Body of pancreas (tissue), 4 donors: ENCODE measurements at regions not wholly inside any gene's neighbourhood (a gene's known extent, or its start where the extent isn't known, plus 50 kb on each side); places are given as distances from the start of the nearest gene placed in this dataset.

Experiments
- ATAC-seq: fragments of 150-250 bp; one replicate; pipeline ENCODE4 v1.9.1; 2016
- DNase-seq, 4 donors: peaks; one replicate each; pipeline ENCODE4 v3.0.0-alpha.2; 2019
- H3K27ac ChIP-seq, 4 donors: fragments of 200-600 bp; sonication (generic); 1 replicate in 3 of 4; 2 replicates in 1 of 4; pipeline versions ENCODE4 v1.5.1 to v1.6.1; 2016 to 2019; ENCODE audit warnings: mild to moderate bottlenecking in 1 of 4, mixed read lengths in 1 of 4, moderate library complexity in 1 of 4
- H3K27me3 ChIP-seq, 2 donors: fragments of 200-600 bp; sonication (generic); one replicate each; pipeline ENCODE4 v1.6.0; 2016; ENCODE audit warnings: mild to moderate bottlenecking in 1 of 2
- H3K36me3 ChIP-seq, 2 donors: fragments of 200-600 bp; sonication (generic); replicated peaks in 1 of 2; 2 replicates each; pipeline ENCODE4 v1.5.1; 2016; ENCODE audit warnings: low read depth in 2 of 2; ENCODE audit not compliant: insufficient read depth in 1 of 2
- H3K4me1 ChIP-seq: fragments of 200-600 bp; sonication (generic); one replicate; pipeline ENCODE4 v1.6.0; 2016
- H3K4me3 ChIP-seq, 2 donors: fragments of 200-600 bp; sonication (generic); 1 replicate in 1 of 2; 2 replicates in 1 of 2; pipeline ENCODE4 v1.5.1; 2016 to 2019
- H3K9me3 ChIP-seq, 3 donors: fragments of 200-600 bp; sonication (generic); 1 replicate in 2 of 3; 2 replicates in 1 of 3; pipeline ENCODE4 v1.5.1; 2016
- CTCF ChIP-seq, 7 experiments: fragments of 450-650 bp in 4 of 7; fragments of 200-600 bp in 3 of 7; sonication (generic) in 3 of 7; IDR thresholded peaks; one replicate each; pipeline ENCODE4 v1.5.1; 2016 to 2019; ENCODE audit warnings: antibody characterized with exemption in 7 of 7
- POLR2A ChIP-seq, 3 donors: fragments of 450-650 bp; IDR thresholded peaks; one replicate each; pipeline ENCODE4 v1.6.1; 2016; ENCODE audit warnings: antibody characterized with exemption in 3 of 3, mild to moderate bottlenecking in 2 of 3
- WGBS, 2 donors: methylation state at CpG; one replicate each; pipeline ENCODE4 v1.1.5; 2017; 5-methylcytosine and 5-hydroxymethylcytosine counted together
- intact Hi-C: fragments of 100-400 bp; cut with DNase I; formaldehyde crosslinking; loops from one replicate; pipeline ENCODE4 v1.15.1; 2023

- H3K9me3 ChIP-seq = no peaks in the 10 kb centered on the region
- no peaks in the 10 kb centered on the region for H3K4me1 ChIP-seq
- WGBS, 2 donors = 37 to 50% methylated on average over 5 to 6 of the region's 6 CpGs
- no peak for TF ChIP-seq CTCF (IDR thresholded peaks at IDR 0.05)
- TF ChIP-seq POLR2A (IDR thresholded peaks at IDR 0.05) = no peak
- ATAC-seq = no peak
- H3K36me3 ChIP-seq = no peaks in the 10 kb centered on the region
- no peaks in the 10 kb centered on the region for H3K27me3 ChIP-seq
- intact Hi-C loops = no loop called here
- no peak for DNase-seq
- H3K27ac ChIP-seq = no peak overlapping the region
- H3K4me3 ChIP-seq = no peak overlapping the region
Measured at GRCh38 chr4:137238456-137239162, 293.7 kb downstream of the PCDH18 start.

- Histone ChIP-seq H3K27ac (no peak overlapping the region), H3K9me3 (no peaks in the 10 kb centered on the region), H3K36me3 (no peaks in the 10 kb centered on the region), H3K27me3 (no peaks in the 10 kb centered on the region), H3K4me3 (no peak overlapping the region), H3K4me1 (no peaks in the 10 kb centered on the region)
- ATAC-seq = no peak
- intact Hi-C loops = no loop called here
- no peak for DNase-seq
- 38 to 50% methylated on average over 2 of the region's 2 CpGs for WGBS, 2 donors
- TF ChIP-seq POLR2A (IDR thresholded peaks at IDR 0.05) = no peak
- TF ChIP-seq CTCF (IDR thresholded peaks at IDR 0.05) = peak in 1 of 7 experiments; percentile 7
Measured at GRCh38 chr4:137226900-137227299, 305.4 kb downstream of the PCDH18 start.

GRCh38 chr4:137226221-137226620, 306.1 kb downstream of the PCDH18 start:
- intact Hi-C loops = no loop called here
- Histone ChIP-seq H3K27me3 (no peaks in the 10 kb centered on the region), H3K36me3 (no peaks in the 10 kb centered on the region), H3K27ac (no peak overlapping the region), H3K9me3 (no peaks in the 10 kb centered on the region), H3K4me3 (no peak overlapping the region), H3K4me1 (no peaks in the 10 kb centered on the region)
- DNase-seq (no peak), ATAC-seq (no peak)
- 35 to 42% methylated on average over 2 of the region's 2 CpGs for WGBS, 2 donors
- no peak for TF ChIP-seq POLR2A (IDR thresholded peaks at IDR 0.05)
- no peak for TF ChIP-seq CTCF (IDR thresholded peaks at IDR 0.05)

- WGBS, 2 donors = 60 to 69% methylated on average over 4 of the region's 4 CpGs
- no peak for ATAC-seq
- no peak overlapping the region for H3K4me3 ChIP-seq
- H3K4me1 ChIP-seq = no peaks in the 10 kb centered on the region
- H3K27ac ChIP-seq = no peak overlapping the region
- no peak for DNase-seq
- H3K9me3 ChIP-seq = no peaks in the 10 kb centered on the region
- H3K27me3 ChIP-seq = no peaks in the 10 kb centered on the region
- TF ChIP-seq POLR2A (IDR thresholded peaks at IDR 0.05) = no peak
- no peak for TF ChIP-seq CTCF (IDR thresholded peaks at IDR 0.05)
- no peaks in the 10 kb centered on the region for H3K36me3 ChIP-seq
- intact Hi-C loops = no loop called here
Measured at GRCh38 chr4:137213372-137214173, 318.7 kb downstream of the PCDH18 start.
